ENCODE measurements at regions not wholly inside any gene's neighbourhood (a gene's known extent, or its start where the extent isn't known, plus 50 kb on each side); places are given as distances from the start of the nearest gene placed in this dataset.

- H3K4me1 ChIP-seq (ENCODE audit: insufficient read depth, low read length, poor library complexity, severe bottlenecking), result no peaks in the 10 kb centered on the region
- H4K20me1 ChIP-seq (ENCODE audit: insufficient read depth, low read length), result no peaks in the 10 kb centered on the region
- no peak overlapping the region for H3K4me3 ChIP-seq (ENCODE audit: low read depth, low read length, poor library complexity, severe bottlenecking)
- H3K9me3 ChIP-seq (ENCODE audit: low read length), result no peaks in the 10 kb centered on the region
- ChIA-PET CTCF (ENCODE audit: unreplicated experiment) (no interaction called here), POLR2A (no interaction called here)
- H3K9me2 ChIP-seq (ENCODE audit: insufficient read depth, low read length), result no peaks in the 10 kb centered on the region
- intact Hi-C loops (cut with micrococcal nuclease; ENCODE audit: unreplicated experiment), result no loop called here
- BruUV-seq (replicated peaks), result no TSS peak
- no peak overlapping the region for H2AFZ ChIP-seq (ENCODE audit: low read length)
- no peaks in the 10 kb centered on the region for H3K79me2 ChIP-seq (ENCODE audit: insufficient read depth, low read depth, low read length)
- H3K27ac ChIP-seq (ENCODE audit: low read depth, low read length, poor library complexity, severe bottlenecking), result no peak overlapping the region
- DNase-seq (ENCODE audit: low spot score), result no peak
- no peak overlapping the region for H3K4me2 ChIP-seq (ENCODE audit: low read length)
- TF ChIP-seq, protein P1, sequence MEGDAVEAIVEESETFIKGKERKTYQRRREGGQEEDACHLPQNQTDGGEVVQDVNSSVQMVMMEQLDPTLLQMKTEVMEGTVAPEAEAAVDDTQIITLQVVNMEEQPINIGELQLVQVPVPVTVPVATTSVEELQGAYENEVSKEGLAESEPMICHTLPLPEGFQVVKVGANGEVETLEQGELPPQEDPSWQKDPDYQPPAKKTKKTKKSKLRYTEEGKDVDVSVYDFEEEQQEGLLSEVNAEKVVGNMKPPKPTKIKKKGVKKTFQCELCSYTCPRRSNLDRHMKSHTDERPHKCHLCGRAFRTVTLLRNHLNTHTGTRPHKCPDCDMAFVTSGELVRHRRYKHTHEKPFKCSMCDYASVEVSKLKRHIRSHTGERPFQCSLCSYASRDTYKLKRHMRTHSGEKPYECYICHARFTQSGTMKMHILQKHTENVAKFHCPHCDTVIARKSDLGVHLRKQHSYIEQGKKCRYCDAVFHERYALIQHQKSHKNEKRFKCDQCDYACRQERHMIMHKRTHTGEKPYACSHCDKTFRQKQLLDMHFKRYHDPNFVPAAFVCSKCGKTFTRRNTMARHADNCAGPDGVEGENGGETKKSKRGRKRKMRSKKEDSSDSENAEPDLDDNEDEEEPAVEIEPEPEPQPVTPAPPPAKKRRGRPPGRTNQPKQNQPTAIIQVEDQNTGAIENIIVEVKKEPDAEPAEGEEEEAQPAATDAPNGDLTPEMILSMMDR (conservative IDR thresholded peaks at IDR 0.05; ENCODE audit: low read length), result no peak
- TF ChIP-seq EZH2phosphoT487 (IDR thresholded peaks at IDR 0.05; ENCODE audit: borderline replicate concordance, low read depth, low read length), result no peak
- H3K36me3 ChIP-seq (ENCODE audit: insufficient read depth, low read length), result no peaks in the 10 kb centered on the region
Observed at GRCh38 chr21:18913914-18914313, 510.3 kb upstream of the TMPRSS15 start.

GRCh38 chr21:18914570-18914969 lies 511.0 kb upstream of the TMPRSS15 start:
- intact Hi-C loops (cut with micrococcal nuclease; ENCODE audit: unreplicated experiment), result no loop called here
- TF ChIP-seq, protein P1 (conservative IDR thresholded peaks at IDR 0.05; ENCODE audit: low read length), result no peak
- Histone ChIP-seq H3K4me3 (ENCODE audit: low read depth, low read length, poor library complexity, severe bottlenecking) (no peak overlapping the region), H4K20me1 (ENCODE audit: insufficient read depth, low read length) (no peaks in the 10 kb centered on the region), H3K79me2 (ENCODE audit: insufficient read depth, low read depth, low read length) (no peaks in the 10 kb centered on the region), H3K36me3 (ENCODE audit: insufficient read depth, low read length) (no peaks in the 10 kb centered on the region), H3K27ac (ENCODE audit: low read depth, low read length, poor library complexity, severe bottlenecking) (no peak overlapping the region), H3K4me2 (ENCODE audit: low read length) (no peak overlapping the region), H2AFZ (ENCODE audit: low read length) (no peak overlapping the region), H3K4me1 (ENCODE audit: insufficient read depth, low read length, poor library complexity, severe bottlenecking) (no peaks in the 10 kb centered on the region), H3K9me3 (ENCODE audit: low read length) (no peaks in the 10 kb centered on the region), H3K9me2 (ENCODE audit: insufficient read depth, low read length) (no peaks in the 10 kb centered on the region)
- CTCF ChIA-PET (ENCODE audit: unreplicated experiment), result no interaction called here
- POLR2A ChIA-PET, result no interaction called here
- no TSS peak for BruUV-seq (replicated peaks)
- no peak for DNase-seq (ENCODE audit: low spot score)

GRCh38 chr21:18917622-18918021 lies 514.0 kb upstream of the TMPRSS15 start:
- ChIA-PET CTCF (ENCODE audit: unreplicated experiment) (no interaction called here), POLR2A (interaction anchor here (0.6 kb wide), 1 partner anchor 64 kb away, joined by 4 read pairs; no protein-coding TSS in a partner anchor)
- H3K4me1 ChIP-seq (ENCODE audit: insufficient read depth, low read length, poor library complexity, severe bottlenecking), result no peaks in the 10 kb centered on the region
- no peak overlapping the region for H2AFZ ChIP-seq (ENCODE audit: low read length)
- TF ChIP-seq, protein P1 (conservative IDR thresholded peaks at IDR 0.05; ENCODE audit: low read length), result no peak
- TF ChIP-seq EZH2phosphoT487 (IDR thresholded peaks at IDR 0.05; ENCODE audit: borderline replicate concordance, low read depth, low read length), result no peak
- H3K4me3 ChIP-seq (ENCODE audit: low read depth, low read length, poor library complexity, severe bottlenecking), result no peak overlapping the region
- no peaks in the 10 kb centered on the region for H3K79me2 ChIP-seq (ENCODE audit: insufficient read depth, low read depth, low read length)
- no TSS peak for BruUV-seq (replicated peaks)
- no peak overlapping the region for H3K27ac ChIP-seq (ENCODE audit: low read depth, low read length, poor library complexity, severe bottlenecking)
- no peak for DNase-seq (ENCODE audit: low spot score)
- H4K20me1 ChIP-seq (ENCODE audit: insufficient read depth, low read length), result no peaks in the 10 kb centered on the region
- no peak overlapping the region for H3K4me2 ChIP-seq (ENCODE audit: low read length)
- no peaks in the 10 kb centered on the region for H3K9me3 ChIP-seq (ENCODE audit: low read length)
- H3K36me3 ChIP-seq (ENCODE audit: insufficient read depth, low read length), result no peaks in the 10 kb centered on the region
- no peaks in the 10 kb centered on the region for H3K9me2 ChIP-seq (ENCODE audit: insufficient read depth, low read length)
- intact Hi-C loops (cut with micrococcal nuclease; ENCODE audit: unreplicated experiment), result no loop called here

All from OCI-LY7 (cell line).